DND-41 (cell line): ENCODE measurements at regions not wholly inside any gene's neighbourhood (a gene's known extent, or its start where the extent isn't known, plus 50 kb on each side); places are given as distances from the start of the nearest gene placed in this dataset.

ENCODE experiments used
- ATAC-seq: fragments of 200-7000 bp; cut with Tn5 transposase; 3 replicates; pipeline ENCODE4 v1.9.1; 2021; ENCODE audit warnings: low read depth; ENCODE audit not compliant: insufficient read depth
- DNase-seq: peaks from one replicate; pipeline ENCODE4 v3.0.0-alpha.2; 2020
- H2AFZ ChIP-seq: 2 replicates; pipeline ENCODE4 v1.6.0; 2012; ENCODE audit warnings: low read depth, low read length
- H3K27ac ChIP-seq: 2 replicates; pipeline ENCODE4 v1.5.1; 2012; ENCODE audit warnings: low read length, inconsistent platforms
- H3K27me3 ChIP-seq: fragments of 200-600 bp; sonication (generic); 2 replicates; pipeline ENCODE4 v1.6.0; 2012; ENCODE audit warnings: low read length, mild to moderate bottlenecking, inconsistent platforms; ENCODE audit not compliant: insufficient read depth, poor library complexity
- H3K36me3 ChIP-seq: 2 replicates; pipeline ENCODE4 v1.5.1; 2012; ENCODE audit warnings: low read length, inconsistent platforms; ENCODE audit not compliant: insufficient read depth
- H3K4me1 ChIP-seq: 2 replicates; pipeline ENCODE4 v1.5.1; 2012; ENCODE audit warnings: mild to moderate bottlenecking, low read length; ENCODE audit not compliant: insufficient read depth
- H3K4me2 ChIP-seq: 2 replicates; pipeline ENCODE4 v1.6.0; 2012; ENCODE audit warnings: mild to moderate bottlenecking, moderate library complexity, low read length, inconsistent platforms; ENCODE audit not compliant: insufficient read depth
- H3K4me3 ChIP-seq, 2 experiments: fragments of 200-600 bp in 1 of 2; shearing (Covaris generic) in 1 of 2; 2 replicates each; pipeline ENCODE4 v1.5.1; 2012 to 2016; ENCODE audit warnings: inconsistent platforms in 2 of 2, low read length in 2 of 2, mild to moderate bottlenecking in 2 of 2, low read depth in 1 of 2, moderate library complexity in 1 of 2
- H3K79me2 ChIP-seq: 2 replicates; pipeline ENCODE4 v1.6.0; 2012; ENCODE audit warnings: low read length, inconsistent platforms; ENCODE audit not compliant: insufficient read depth
- H3K9ac ChIP-seq: 2 replicates; pipeline ENCODE4 v1.6.0; 2012; ENCODE audit warnings: low read depth, mild to moderate bottlenecking, inconsistent platforms, low read length, moderate library complexity
- H3K9me3 ChIP-seq: 2 replicates; pipeline ENCODE4 v1.5.1; 2012; ENCODE audit warnings: low read length, moderate library complexity, mild to moderate bottlenecking, inconsistent platforms; ENCODE audit not compliant: insufficient read depth, severe bottlenecking
- H4K20me1 ChIP-seq: 2 replicates; pipeline ENCODE4 v1.6.0; 2012; ENCODE audit warnings: low read length; ENCODE audit not compliant: insufficient read depth
- CTCF ChIP-seq: IDR thresholded peaks from 2 replicates; pipeline ENCODE4 v1.5.1; 2012; ENCODE audit warnings: borderline replicate concordance, low read length, moderate library complexity, mild to moderate bottlenecking; ENCODE audit not compliant: poor library complexity, severe bottlenecking; ENCODE audit errors: extremely low read depth
- EZH2 ChIP-seq: IDR thresholded peaks from 3 replicates; pipeline ENCODE4 v1.6.1; 2012; ENCODE audit warnings: borderline replicate concordance, low read depth, mild to moderate bottlenecking, moderate library complexity, low read length, inconsistent platforms; ENCODE audit not compliant: severe bottlenecking

GRCh38 chr7:136030330-136030729 lies 53.2 kb upstream of the MTPN start:
- H3K27ac ChIP-seq = no peak overlapping the region
- no peaks in the 10 kb centered on the region for H3K27me3 ChIP-seq
- no peaks in the 10 kb centered on the region for H3K4me1 ChIP-seq
- ATAC-seq (no peak), DNase-seq (no peak)
- H3K36me3 ChIP-seq = no peaks in the 10 kb centered on the region
- TF ChIP-seq EZH2 = no peak
- TF ChIP-seq CTCF = no peak
- H2AFZ ChIP-seq = no peak overlapping the region
- no peaks in the 10 kb centered on the region for H3K9me3 ChIP-seq
- no peak overlapping the region for H3K4me3 ChIP-seq
- H3K9ac ChIP-seq = no peak overlapping the region
- no peaks in the 10 kb centered on the region for H4K20me1 ChIP-seq
- no peaks in the 10 kb centered on the region for H3K79me2 ChIP-seq
- no peak overlapping the region for H3K4me2 ChIP-seq

GRCh38 chr7:136027160-136027559 lies 50.0 kb upstream of the MTPN start:
- DNase-seq (no peak), ATAC-seq (no peak)
- H3K9me3 ChIP-seq = no peaks in the 10 kb centered on the region
- H3K4me2 ChIP-seq = no peak overlapping the region
- H2AFZ ChIP-seq = no peak overlapping the region
- H3K36me3 ChIP-seq = no peaks in the 10 kb centered on the region
- no peak overlapping the region for H3K9ac ChIP-seq
- no peaks in the 10 kb centered on the region for H4K20me1 ChIP-seq
- H3K79me2 ChIP-seq = no peaks in the 10 kb centered on the region
- no peak for TF ChIP-seq EZH2
- no peak for TF ChIP-seq CTCF
- H3K4me1 ChIP-seq = no peaks in the 10 kb centered on the region
- no peak overlapping the region for H3K27ac ChIP-seq
- no peak overlapping the region for H3K4me3 ChIP-seq
- no peaks in the 10 kb centered on the region for H3K27me3 ChIP-seq
